H9 (cell line): ENCODE measurements at regions not wholly inside any gene's neighbourhood (a gene's known extent, or its start where the extent isn't known, plus 50 kb on each side); places are given as distances from the start of the nearest gene placed in this dataset.

ENCODE experiments used
- DNase-seq: peaks from one replicate; pipeline ENCODE4 v3.0.0-alpha.2; 2017
- H2AFZ ChIP-seq: one replicate; pipeline ENCODE4 v1.6.1; 2013; ENCODE audit warnings: mild to moderate bottlenecking, low read length, control low read depth, moderate library complexity
- H2AK5ac ChIP-seq: 2 replicates; pipeline ENCODE4 v1.6.1; 2013; ENCODE audit warnings: low read length, control low read depth, mixed read lengths; ENCODE audit not compliant: insufficient read length
- H2BK120ac ChIP-seq: one replicate; pipeline ENCODE4 v1.6.1; 2013; ENCODE audit warnings: low read depth, mild to moderate bottlenecking, low read length, control low read depth, inconsistent platforms; ENCODE audit not compliant: poor library complexity, severe bottlenecking
- H2BK12ac ChIP-seq: 2 replicates; pipeline ENCODE4 v1.6.1; 2013; ENCODE audit warnings: low read length, control low read depth, mixed read lengths, low read depth; ENCODE audit not compliant: insufficient read length
- H2BK15ac ChIP-seq: 2 replicates; pipeline ENCODE4 v1.6.1; 2013; ENCODE audit warnings: low read depth, low read length, control low read depth
- H2BK20ac ChIP-seq: one replicate; pipeline ENCODE4 v1.6.1; 2013; ENCODE audit warnings: low read depth, mild to moderate bottlenecking, low read length, control low read depth, inconsistent platforms; ENCODE audit not compliant: poor library complexity, severe bottlenecking
- H2BK5ac ChIP-seq: 2 replicates; pipeline ENCODE4 v1.6.1; 2013; ENCODE audit warnings: low read length, control low read depth, mixed read lengths; ENCODE audit not compliant: insufficient read length
- H3K14ac ChIP-seq: 2 replicates; pipeline ENCODE4 v1.6.1; 2013; ENCODE audit warnings: low read length, control low read depth; ENCODE audit not compliant: insufficient read depth
- H3K18ac ChIP-seq: 2 replicates; pipeline ENCODE4 v1.6.1; 2013; ENCODE audit warnings: low read depth, mild to moderate bottlenecking, mixed read lengths, low read length, control low read depth; ENCODE audit not compliant: insufficient read length
- H3K23ac ChIP-seq: 2 replicates; pipeline ENCODE4 v1.6.1; 2013; ENCODE audit warnings: low read length, control low read depth, mixed read lengths, low read depth; ENCODE audit not compliant: insufficient read length
- H3K23me2 ChIP-seq: 2 replicates; pipeline ENCODE4 v1.6.1; 2013; ENCODE audit warnings: low read depth, mild to moderate bottlenecking, mixed read lengths, low read length, control low read depth; ENCODE audit not compliant: insufficient read length, poor library complexity, severe bottlenecking
- H3K27ac ChIP-seq: 2 replicates; pipeline ENCODE4 v1.5.1; 2013; ENCODE audit warnings: low read length, control low read depth, mixed read lengths, low read depth; ENCODE audit not compliant: insufficient read length
- H3K27me3 ChIP-seq: 2 replicates; pipeline ENCODE4 v1.6.1; 2013; ENCODE audit warnings: low read length, control low read depth, inconsistent platforms; ENCODE audit not compliant: insufficient read depth
- H3K4ac ChIP-seq: 2 replicates; pipeline ENCODE4 v1.6.1; 2013; ENCODE audit warnings: low read depth, mild to moderate bottlenecking, control low read depth, inconsistent platforms, low read length, moderate library complexity
- H3K4me1 ChIP-seq: 2 replicates; pipeline ENCODE4 v1.6.1; 2013; ENCODE audit warnings: low read length, control low read depth, inconsistent platforms; ENCODE audit not compliant: insufficient read depth
- H3K4me2 ChIP-seq: 2 replicates; pipeline ENCODE4 v1.6.1; 2013; ENCODE audit warnings: low read length, control low read depth, mixed read lengths; ENCODE audit not compliant: insufficient read length, insufficient read depth
- H3K56ac ChIP-seq: 2 replicates; pipeline ENCODE4 v1.6.1; 2013; ENCODE audit warnings: low read depth, mild to moderate bottlenecking, mixed read lengths, low read length, control low read depth; ENCODE audit not compliant: insufficient read length
- H3K79me1 ChIP-seq: 2 replicates; pipeline ENCODE4 v1.6.1; 2013; ENCODE audit warnings: low read depth, mild to moderate bottlenecking, moderate library complexity, low read length, control low read depth, inconsistent platforms; ENCODE audit not compliant: insufficient read depth, poor library complexity, severe bottlenecking
- H3K79me2 ChIP-seq: 2 replicates; pipeline ENCODE4 v1.6.1; 2013; ENCODE audit warnings: low read length, control low read depth, inconsistent platforms; ENCODE audit not compliant: insufficient read depth
- H3K9ac ChIP-seq: 2 replicates; pipeline ENCODE4 v1.6.1; 2013; ENCODE audit warnings: low read length, control low read depth, mixed read lengths; ENCODE audit not compliant: insufficient read length; ENCODE audit errors: extremely low read depth
- H3K9me3 ChIP-seq: one replicate; pipeline ENCODE4 v1.6.1; 2013; ENCODE audit warnings: low read depth, low read length, inconsistent platforms; ENCODE audit not compliant: control insufficient read depth
- H3T11ph ChIP-seq: one replicate; pipeline ENCODE4 v1.6.1; 2013; ENCODE audit warnings: mild to moderate bottlenecking, low read length, control low read depth, inconsistent platforms
- H4K20me1 ChIP-seq: one replicate; pipeline ENCODE4 v1.6.1; 2013; ENCODE audit not compliant: control insufficient read depth, insufficient read length, insufficient read depth
- H4K5ac ChIP-seq: 2 replicates; pipeline ENCODE4 v1.6.1; 2013; ENCODE audit warnings: low read depth, mild to moderate bottlenecking, mixed read lengths, low read length, control low read depth; ENCODE audit not compliant: insufficient read length
- H4K8ac ChIP-seq: replicated peaks from 2 replicates; pipeline ENCODE4 v1.6.1; 2013; ENCODE audit warnings: low read length, control low read depth, mixed read lengths, low read depth; ENCODE audit not compliant: insufficient read length
- H4K91ac ChIP-seq: 2 replicates; pipeline ENCODE4 v1.6.1; 2013; ENCODE audit warnings: low read depth, mild to moderate bottlenecking, moderate library complexity, mixed read lengths, low read length, control low read depth; ENCODE audit not compliant: insufficient read length
- H3K27ac Mint-ChIP-seq, 3 experiments: 2 replicates in 2 of 3; 3 replicates in 1 of 3; pipeline ENCODE4 v1.8.0; 2020 to 2021; ENCODE audit warnings: mixed read lengths in 3 of 3, mild to moderate bottlenecking in 1 of 3, moderate library complexity in 1 of 3
- H3K27me3 Mint-ChIP-seq: 2 replicates; pipeline ENCODE4 v1.8.0; 2021; ENCODE audit warnings: low read depth, mild to moderate bottlenecking, moderate library complexity, mixed read lengths
- H3K36me3 Mint-ChIP-seq, 3 experiments: 2 replicates in 2 of 3; 3 replicates in 1 of 3; pipeline ENCODE4 v1.8.0; 2020 to 2021; ENCODE audit warnings: low read depth in 3 of 3, mixed read lengths in 3 of 3; ENCODE audit not compliant: insufficient read depth in 1 of 3
- H3K4me1 Mint-ChIP-seq, 2 experiments: 2 replicates each; pipeline ENCODE4 v1.8.0; 2020; ENCODE audit warnings: mixed read lengths in 2 of 2
- H3K4me3 Mint-ChIP-seq, 2 experiments: 2 replicates in 1 of 2; 3 replicates in 1 of 2; pipeline ENCODE4 v1.8.0; 2020 to 2021; ENCODE audit warnings: mild to moderate bottlenecking in 2 of 2, mixed read lengths in 2 of 2, moderate library complexity in 1 of 2
- H3K9me3 Mint-ChIP-seq, 2 experiments: 2 replicates in 1 of 2; 3 replicates in 1 of 2; pipeline ENCODE4 v1.8.0; 2020; ENCODE audit warnings: mild to moderate bottlenecking in 2 of 2, mixed read lengths in 2 of 2, moderate library complexity in 1 of 2
- TF ChIP-seq, protein P1 (sequence below): fragments of 200-600 bp; sonication (generic); conservative IDR thresholded peaks from 3 replicates; pipeline ENCODE4 v1.8.0; 2021; ENCODE audit warnings: antibody characterized with exemption, mild to moderate bottlenecking

DNA sequence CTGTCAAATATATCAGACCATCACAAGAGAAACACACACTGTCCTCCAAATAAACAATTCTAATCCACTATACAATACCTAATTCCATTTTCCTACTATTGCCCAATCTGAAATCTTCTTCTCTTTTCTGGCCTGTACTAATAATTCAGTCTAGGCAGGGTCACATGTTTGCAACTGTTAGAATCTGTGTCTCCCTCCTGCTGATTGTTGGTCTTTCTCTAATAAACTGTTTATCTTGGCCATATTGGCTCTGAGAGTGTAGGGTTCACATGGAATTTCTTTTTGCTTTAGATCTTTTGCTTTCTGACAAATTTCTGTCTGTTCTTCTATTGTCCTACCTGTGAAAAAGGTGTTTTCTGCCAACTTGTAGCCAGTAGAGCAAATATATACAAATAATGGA, 319.9 kb upstream of the ADAMTS5 start:
- no peak for DNase-seq
- Histone ChIP-seq H4K20me1 (no peaks in the 10 kb centered on the region), H3K27me3 (no peaks in the 10 kb centered on the region), H4K8ac (no peak overlapping the region), H2BK20ac (no peak overlapping the region), H3K23me2 (no peaks in the 10 kb centered on the region), H2BK5ac (no peak overlapping the region), H3K4me1 (no peaks in the 10 kb centered on the region), H3K18ac (no peak overlapping the region), H2AFZ (no peak overlapping the region), H3K79me1 (no peaks in the 10 kb centered on the region), H3K27ac (no peak overlapping the region), H3K4me2 (no peak overlapping the region), H2BK12ac (no peak overlapping the region), H3K9ac (no peak overlapping the region), H3K4ac (no peak overlapping the region), H2BK15ac (no peak overlapping the region), H3K23ac (no peak overlapping the region), H4K5ac (no peak overlapping the region), H3T11ph (no peak overlapping the region), H3K56ac (no peak overlapping the region), H3K9me3 (no peaks in the 10 kb centered on the region), H3K79me2 (no peaks in the 10 kb centered on the region), H2BK120ac (no peak overlapping the region), H2AK5ac (no peak overlapping the region), H4K91ac (no peak overlapping the region), H3K14ac (no peak overlapping the region)
- no peak overlapping the region for H3K4me3 Mint-ChIP-seq
- H3K9me3 Mint-ChIP-seq, result peaks cover 13 to 14% of the 10 kb centered on the region in 2 experiments; a peak in 4 of 5 replicates
- TF ChIP-seq, protein P1, sequence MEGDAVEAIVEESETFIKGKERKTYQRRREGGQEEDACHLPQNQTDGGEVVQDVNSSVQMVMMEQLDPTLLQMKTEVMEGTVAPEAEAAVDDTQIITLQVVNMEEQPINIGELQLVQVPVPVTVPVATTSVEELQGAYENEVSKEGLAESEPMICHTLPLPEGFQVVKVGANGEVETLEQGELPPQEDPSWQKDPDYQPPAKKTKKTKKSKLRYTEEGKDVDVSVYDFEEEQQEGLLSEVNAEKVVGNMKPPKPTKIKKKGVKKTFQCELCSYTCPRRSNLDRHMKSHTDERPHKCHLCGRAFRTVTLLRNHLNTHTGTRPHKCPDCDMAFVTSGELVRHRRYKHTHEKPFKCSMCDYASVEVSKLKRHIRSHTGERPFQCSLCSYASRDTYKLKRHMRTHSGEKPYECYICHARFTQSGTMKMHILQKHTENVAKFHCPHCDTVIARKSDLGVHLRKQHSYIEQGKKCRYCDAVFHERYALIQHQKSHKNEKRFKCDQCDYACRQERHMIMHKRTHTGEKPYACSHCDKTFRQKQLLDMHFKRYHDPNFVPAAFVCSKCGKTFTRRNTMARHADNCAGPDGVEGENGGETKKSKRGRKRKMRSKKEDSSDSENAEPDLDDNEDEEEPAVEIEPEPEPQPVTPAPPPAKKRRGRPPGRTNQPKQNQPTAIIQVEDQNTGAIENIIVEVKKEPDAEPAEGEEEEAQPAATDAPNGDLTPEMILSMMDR, result no peak
- no peaks in the 10 kb centered on the region for H3K27me3 Mint-ChIP-seq
- no peaks in the 10 kb centered on the region for H3K4me1 Mint-ChIP-seq
- no peak overlapping the region for H3K27ac Mint-ChIP-seq
- peaks cover 0 to 14% (median 2%) of the 10 kb centered on the region in 3 experiments; a peak in 6 of 7 replicates for H3K36me3 Mint-ChIP-seq
